GM13976 (cell line): ENCODE measurements at regions not wholly inside any gene's neighbourhood (a gene's known extent, or its start where the extent isn't known, plus 50 kb on each side); places are given as distances from the start of the nearest gene placed in this dataset.

Experiments
- DNase-seq: peaks from one replicate; pipeline ENCODE4 v3.0.0; 2012; ENCODE audit warnings: low spot score
- in situ Hi-C: fragments of 300-500 bp; cut with MboI; formaldehyde crosslinking; loops from one replicate; pipeline ENCODE4 v1.12.0; 2022; ENCODE audit warnings: low sequenced_read_pairs, mixed read lengths, inconsistent platforms; ENCODE audit not compliant: unreplicated experiment
- TF ChIP-seq, protein P1 (sequence below): IDR thresholded peaks from 2 replicates; pipeline ENCODE4 v1.5.1; 2012; ENCODE audit warnings: borderline replicate concordance, mild to moderate bottlenecking; ENCODE audit not compliant: insufficient read depth; ENCODE audit errors: extremely low read depth, missing control alignments, control extremely low read depth

DNA sequence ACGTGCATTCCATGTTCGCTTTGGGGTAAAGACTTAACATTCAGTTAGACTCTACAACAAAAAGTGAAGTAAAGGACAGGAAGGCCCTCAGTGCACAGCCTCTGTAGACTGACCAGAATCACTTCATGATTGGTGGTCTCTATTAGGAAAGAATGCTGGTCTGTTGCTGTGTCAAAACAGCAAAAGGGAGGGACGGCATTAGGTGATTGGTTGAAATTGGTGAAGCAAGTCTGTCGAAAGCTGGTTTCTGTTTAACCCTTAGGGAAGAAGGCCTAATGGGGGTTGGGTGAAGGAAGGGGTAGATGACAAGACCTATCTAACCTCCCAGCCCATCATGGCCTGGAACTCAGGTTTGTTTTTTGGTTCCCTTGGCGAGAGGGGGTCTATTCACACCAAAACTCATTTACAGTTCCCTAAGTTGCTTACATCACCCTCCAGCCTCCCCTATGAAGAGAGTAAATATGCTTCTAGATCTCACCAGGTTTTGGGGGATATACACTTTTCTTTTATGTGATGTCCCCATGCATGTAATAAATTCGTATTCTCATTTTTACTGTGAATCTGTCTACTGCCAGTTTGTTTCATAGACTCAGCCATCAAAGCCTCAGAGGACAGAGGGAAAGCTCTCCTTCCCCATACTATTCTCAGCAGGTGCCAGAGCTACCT, 65.6 kb downstream of the TMEM17 start:
- TF ChIP-seq, protein P1, sequence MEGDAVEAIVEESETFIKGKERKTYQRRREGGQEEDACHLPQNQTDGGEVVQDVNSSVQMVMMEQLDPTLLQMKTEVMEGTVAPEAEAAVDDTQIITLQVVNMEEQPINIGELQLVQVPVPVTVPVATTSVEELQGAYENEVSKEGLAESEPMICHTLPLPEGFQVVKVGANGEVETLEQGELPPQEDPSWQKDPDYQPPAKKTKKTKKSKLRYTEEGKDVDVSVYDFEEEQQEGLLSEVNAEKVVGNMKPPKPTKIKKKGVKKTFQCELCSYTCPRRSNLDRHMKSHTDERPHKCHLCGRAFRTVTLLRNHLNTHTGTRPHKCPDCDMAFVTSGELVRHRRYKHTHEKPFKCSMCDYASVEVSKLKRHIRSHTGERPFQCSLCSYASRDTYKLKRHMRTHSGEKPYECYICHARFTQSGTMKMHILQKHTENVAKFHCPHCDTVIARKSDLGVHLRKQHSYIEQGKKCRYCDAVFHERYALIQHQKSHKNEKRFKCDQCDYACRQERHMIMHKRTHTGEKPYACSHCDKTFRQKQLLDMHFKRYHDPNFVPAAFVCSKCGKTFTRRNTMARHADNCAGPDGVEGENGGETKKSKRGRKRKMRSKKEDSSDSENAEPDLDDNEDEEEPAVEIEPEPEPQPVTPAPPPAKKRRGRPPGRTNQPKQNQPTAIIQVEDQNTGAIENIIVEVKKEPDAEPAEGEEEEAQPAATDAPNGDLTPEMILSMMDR = no peak
- DNase-seq = no peak

GRCh38 chr2:62439425-62439824, 66.6 kb downstream of the TMEM17 start:
- DNase-seq = no peak
- in situ Hi-C loops = no loop called here
- TF ChIP-seq, protein P1 = no peak

More for the DNA sequence above, 65.6 kb downstream of the TMEM17 start:
- in situ Hi-C loops = no loop called here

DNA sequence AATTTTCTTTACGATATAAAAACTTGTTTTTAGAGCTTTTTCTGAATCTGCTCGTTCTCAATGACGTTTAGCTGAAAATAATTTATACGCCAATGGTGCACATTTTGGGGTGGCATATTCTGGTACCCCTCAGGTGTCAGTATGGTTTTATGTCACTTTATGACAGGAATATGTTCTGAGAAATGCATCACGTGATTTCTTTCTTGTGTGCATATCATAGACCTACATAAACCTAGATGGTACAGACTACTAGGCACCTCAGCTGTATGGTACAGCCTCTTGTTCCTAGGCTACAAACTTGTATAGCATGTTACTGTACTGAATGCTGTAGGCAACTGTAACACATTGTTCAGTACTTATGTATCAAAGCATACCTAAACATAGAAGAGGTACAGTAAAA, 68.2 kb downstream of the TMEM17 start:
- in situ Hi-C loops = no loop called here

DNA sequence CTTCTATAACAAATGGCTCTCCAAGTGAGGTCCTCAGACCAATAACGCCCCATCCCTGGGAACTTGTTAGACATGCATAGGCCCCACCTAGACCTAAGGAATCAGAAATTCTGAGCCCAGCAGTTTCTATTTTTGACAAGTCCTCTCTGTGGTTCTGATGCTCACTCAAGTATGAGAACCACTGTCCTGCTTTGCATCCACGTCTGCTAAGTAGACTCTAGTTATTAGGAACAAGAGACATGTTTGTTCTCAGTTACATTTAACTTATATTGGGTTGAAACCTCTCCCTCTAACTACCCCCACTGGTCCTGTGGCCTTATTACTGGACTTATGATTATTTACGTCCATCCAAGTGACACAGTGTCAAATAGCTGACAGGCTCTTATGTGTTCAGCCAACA, 70.3 kb downstream of the TMEM17 start:
- TF ChIP-seq, protein P1 = no peak
- DNase-seq = peak; percentile 52
- in situ Hi-C loops = no loop called here

More for the DNA sequence above, 68.2 kb downstream of the TMEM17 start:
- TF ChIP-seq, protein P1 = no peak
- DNase-seq = no peak

DNA sequence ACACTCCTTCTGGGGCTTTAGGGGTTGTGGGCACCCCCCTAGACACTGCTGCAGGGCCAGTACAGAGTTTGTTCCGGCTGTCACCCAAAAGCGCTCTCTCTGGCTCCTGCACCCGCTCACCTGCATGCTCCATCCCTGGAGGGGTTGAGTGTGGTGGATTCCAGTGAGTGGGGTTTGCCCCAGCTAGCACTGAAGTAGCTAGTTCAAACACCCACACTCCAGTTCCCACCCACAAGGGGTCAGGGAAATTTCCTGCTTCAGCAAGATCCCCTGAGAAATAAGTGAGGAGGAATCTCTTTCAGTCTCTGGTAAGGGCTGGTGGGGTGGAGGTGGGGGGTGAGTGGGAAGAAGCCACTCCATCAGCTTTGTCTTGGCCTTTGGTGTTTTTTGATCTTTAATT, 73.6 kb downstream of the TMEM17 start:
- TF ChIP-seq, protein P1 = no peak
- no peak for DNase-seq
- in situ Hi-C loops = no loop called here

- DNase-seq = no peak
- TF ChIP-seq, protein P1 = no peak
- in situ Hi-C loops = no loop called here
These were observed 74.5 kb downstream of the TMEM17 start for GRCh38 chr2:62431512-62431911.
